ENCODE measurements at regions not wholly inside any gene's neighbourhood (a gene's known extent, or its start where the extent isn't known, plus 50 kb on each side); places are given as distances from the start of the nearest gene placed in this dataset.

GRCh38 chr2:37786191-37786698 lies 114.8 kb upstream of the CDC42EP3 start:
- Histone ChIP-seq H2AFZ (ENCODE audit: low read length) (no peak overlapping the region), H3K9ac (ENCODE audit: low read depth, low read length, poor library complexity, severe bottlenecking) (no peak overlapping the region), H3K4me2 (ENCODE audit: low read depth, low read length, poor library complexity, severe bottlenecking) (no peak overlapping the region), H3F3A (ENCODE audit: low read depth) (no peaks in the 10 kb centered on the region), H3K9me2 (replicated peaks; ENCODE audit: low read depth, low read length) (no peaks in the 10 kb centered on the region), H3K79me2 (ENCODE audit: insufficient read depth, low read length) (no peaks in the 10 kb centered on the region), H3K4me3 (ENCODE audit: low read length, poor library complexity, severe bottlenecking) (no peak overlapping the region), H3K36me3 (ENCODE audit: insufficient read depth, low read length) (no peaks in the 10 kb centered on the region), H3K27me3 (ENCODE audit: insufficient read depth, low read length, poor library complexity, severe bottlenecking) (no peaks in the 10 kb centered on the region), H4K20me1 (ENCODE audit: insufficient read depth, low read length, poor library complexity, severe bottlenecking) (no peaks in the 10 kb centered on the region), H3K9me3 (ENCODE audit: insufficient read depth, low read depth, low read length) (peaks cover 18% of the 10 kb centered on the region), H3K4me1 (ENCODE audit: insufficient read depth, low read length, poor library complexity, severe bottlenecking) (peaks cover under 1% of the 10 kb centered on the region)
- TF ChIP-seq EZH2phosphoT487 (IDR thresholded peaks at IDR 0.05; ENCODE audit: borderline replicate concordance) (no peak), CTCF (conservative IDR thresholded peaks at IDR 0.05; ENCODE audit: low read length) (no peak)

GRCh38 chr2:37786854-37787253 lies 115.4 kb upstream of the CDC42EP3 start:
- Histone ChIP-seq H3K4me3 (ENCODE audit: low read length, poor library complexity, severe bottlenecking) (no peak overlapping the region), H3K36me3 (ENCODE audit: insufficient read depth, low read length) (no peaks in the 10 kb centered on the region)

GRCh38 chr2:37788602-37789209 lies 117.3 kb upstream of the CDC42EP3 start:
- Histone ChIP-seq H3K4me3 (ENCODE audit: low read length, poor library complexity, severe bottlenecking) (no peak overlapping the region), H3K4me2 (ENCODE audit: low read depth, low read length, poor library complexity, severe bottlenecking) (no peak overlapping the region), H3K9me2 (replicated peaks; ENCODE audit: low read depth, low read length) (no peaks in the 10 kb centered on the region), H3K36me3 (ENCODE audit: insufficient read depth, low read length) (no peaks in the 10 kb centered on the region), H4K20me1 (ENCODE audit: insufficient read depth, low read length, poor library complexity, severe bottlenecking) (no peaks in the 10 kb centered on the region), H3K79me2 (ENCODE audit: insufficient read depth, low read length) (no peaks in the 10 kb centered on the region), H3F3A (ENCODE audit: low read depth) (no peaks in the 10 kb centered on the region), H3K9ac (ENCODE audit: low read depth, low read length, poor library complexity, severe bottlenecking) (no peak overlapping the region), H2AFZ (ENCODE audit: low read length) (no peak overlapping the region), H3K9me3 (ENCODE audit: insufficient read depth, low read depth, low read length) (peaks cover 18% of the 10 kb centered on the region), H3K27me3 (ENCODE audit: insufficient read depth, low read length, poor library complexity, severe bottlenecking) (no peaks in the 10 kb centered on the region), H3K4me1 (ENCODE audit: insufficient read depth, low read length, poor library complexity, severe bottlenecking) (no peaks in the 10 kb centered on the region)
- TF ChIP-seq CTCF (conservative IDR thresholded peaks at IDR 0.05; ENCODE audit: low read length) = no peak
- no peak for TF ChIP-seq EZH2phosphoT487 (IDR thresholded peaks at IDR 0.05; ENCODE audit: borderline replicate concordance)

More at GRCh38 chr2:37786854-37787253, 115.4 kb upstream of the CDC42EP3 start:
- no peaks in the 10 kb centered on the region for H3F3A ChIP-seq (ENCODE audit: low read depth)
- TF ChIP-seq EZH2phosphoT487 (IDR thresholded peaks at IDR 0.05; ENCODE audit: borderline replicate concordance) = no peak
- TF ChIP-seq CTCF (conservative IDR thresholded peaks at IDR 0.05; ENCODE audit: low read length) = no peak
- no peak overlapping the region for H2AFZ ChIP-seq (ENCODE audit: low read length)
- no peaks in the 10 kb centered on the region for H3K79me2 ChIP-seq (ENCODE audit: insufficient read depth, low read length)
- H3K9me3 ChIP-seq (ENCODE audit: insufficient read depth, low read depth, low read length) = peaks cover 18% of the 10 kb centered on the region
- H3K4me1 ChIP-seq (ENCODE audit: insufficient read depth, low read length, poor library complexity, severe bottlenecking) = no peaks in the 10 kb centered on the region
- no peaks in the 10 kb centered on the region for H4K20me1 ChIP-seq (ENCODE audit: insufficient read depth, low read length, poor library complexity, severe bottlenecking)
- H3K9me2 ChIP-seq (replicated peaks; ENCODE audit: low read depth, low read length) = no peaks in the 10 kb centered on the region
- H3K9ac ChIP-seq (ENCODE audit: low read depth, low read length, poor library complexity, severe bottlenecking) = no peak overlapping the region
- no peaks in the 10 kb centered on the region for H3K27me3 ChIP-seq (ENCODE audit: insufficient read depth, low read length, poor library complexity, severe bottlenecking)
- H3K4me2 ChIP-seq (ENCODE audit: low read depth, low read length, poor library complexity, severe bottlenecking) = no peak overlapping the region

Data from Loucy (cell line).